WTC11 (cell line): ENCODE measurements at regions not wholly inside any gene's neighbourhood (a gene's known extent, or its start where the extent isn't known, plus 50 kb on each side); places are given as distances from the start of the nearest gene placed in this dataset.

Source experiments
- ATAC-seq: fragments of 200-7000 bp; cut with Tn5 transposase; 2 replicates; pipeline ENCODE4 v1.10.0; 2021; ENCODE audit warnings: mild to moderate bottlenecking, moderate library complexity
- CTCF ChIA-PET: fragments of 300-600 bp; sonication (Branson Sonifier 250); formaldehyde crosslinking; loops from one replicate; lab custom pipeline; 2021; ENCODE audit warnings: antibody characterized with exemption; lab: Charles Lee
- POLR2A ChIA-PET: fragments of 350-600 bp; sonication (Branson Sonifier 250); formaldehyde crosslinking; loops from one replicate; lab custom pipeline; 2021; ENCODE audit warnings: antibody characterized with exemption; lab: Charles Lee
- DNase-seq: peaks from one replicate; pipeline ENCODE4 v3.0.0; 2021; ENCODE audit warnings: low spot score
- H3K27ac Mint-ChIP-seq: 2 replicates; pipeline ENCODE4 v1.8.0; 2021; ENCODE audit warnings: mixed read lengths
- H3K27me3 Mint-ChIP-seq: 2 replicates; pipeline ENCODE4 v1.8.0; 2021; ENCODE audit warnings: low read depth, mild to moderate bottlenecking, moderate library complexity, mixed read lengths
- H3K36me3 Mint-ChIP-seq: 2 replicates; pipeline ENCODE4 v1.8.0; 2021; ENCODE audit warnings: mixed read lengths
- H3K4me1 Mint-ChIP-seq: 2 replicates; pipeline ENCODE4 v1.8.0; 2022; ENCODE audit warnings: mixed read lengths
- H3K4me3 Mint-ChIP-seq: 2 replicates; pipeline ENCODE4 v1.8.0; 2021; ENCODE audit warnings: mild to moderate bottlenecking, moderate library complexity, mixed read lengths
- H3K9me3 Mint-ChIP-seq: 2 replicates; pipeline ENCODE4 v1.8.0; 2021; ENCODE audit warnings: mixed read lengths
- CTCF ChIP-seq: fragments of 200-600 bp; IDR thresholded peaks from 2 replicates; pipeline ENCODE4 v1.8.0; 2022; ENCODE audit warnings: antibody characterized with exemption
- NR1H2 ChIP-seq: sonication (generic); formaldehyde crosslinking; IDR thresholded peaks from 2 replicates; pipeline ENCODE4 v1.9.0; 2021; ENCODE audit warnings: mild to moderate bottlenecking, moderate library complexity, missing genetic modification reagents
- SMAD4 ChIP-seq: sonication (generic); formaldehyde crosslinking; IDR thresholded peaks from 2 replicates; pipeline ENCODE4 v1.8.0; 2022; ENCODE audit warnings: mild to moderate bottlenecking, missing genetic modification reagents
- SP1 ChIP-seq: sonication (generic); formaldehyde crosslinking; conservative IDR thresholded peaks from 2 replicates; pipeline ENCODE4 v1.8.1; 2022; ENCODE audit warnings: missing genetic modification reagents
- TCF7 ChIP-seq: sonication (generic); formaldehyde crosslinking; IDR thresholded peaks from 2 replicates; pipeline ENCODE4 v1.8.0; 2022; ENCODE audit warnings: mild to moderate bottlenecking, low read depth, missing genetic modification reagents, moderate library complexity
- TEAD1 ChIP-seq: sonication (generic); formaldehyde crosslinking; IDR thresholded peaks from 2 replicates; pipeline ENCODE4 v1.8.0; 2022; ENCODE audit warnings: mild to moderate bottlenecking, missing genetic modification reagents
- ZNF232 ChIP-seq: sonication (generic); formaldehyde crosslinking; IDR thresholded peaks from 2 replicates; pipeline ENCODE4 v1.8.0; 2022; ENCODE audit warnings: mild to moderate bottlenecking, missing genetic modification reagents
- ZNF263 ChIP-seq: sonication (generic); formaldehyde crosslinking; IDR thresholded peaks from 2 replicates; pipeline ENCODE4 v1.8.1; 2022; ENCODE audit warnings: low read depth, mild to moderate bottlenecking, moderate library complexity, missing genetic modification reagents
- ZNF317 ChIP-seq: sonication (generic); formaldehyde crosslinking; IDR thresholded peaks from 2 replicates; pipeline ENCODE4 v1.8.1; 2023; ENCODE audit warnings: low read depth, mild to moderate bottlenecking, moderate library complexity, missing genetic modification reagents, borderline replicate concordance
- TF ChIP-seq, protein P1 (sequence below): sonication (generic); formaldehyde crosslinking; IDR thresholded peaks from 2 replicates; pipeline ENCODE4 v1.8.0; 2023; ENCODE audit warnings: missing genetic modification reagents
- TF ChIP-seq, protein P2 (sequence below): fragments of 250-450 bp; sonication (Bioruptor Pico); IDR thresholded peaks from 2 replicates; pipeline ENCODE4 v1.9.0; 2021; ENCODE audit warnings: moderate library complexity, mild to moderate bottlenecking, inconsistent platforms, borderline replicate concordance
- TF ChIP-seq, protein P3 (sequence below): sonication (generic); formaldehyde crosslinking; IDR thresholded peaks from 2 replicates; pipeline ENCODE4 v1.8.1; 2022; ENCODE audit warnings: mild to moderate bottlenecking, moderate library complexity, missing genetic modification reagents
- TF ChIP-seq, protein P4 (sequence below): sonication (generic); formaldehyde crosslinking; IDR thresholded peaks from 2 replicates; pipeline ENCODE4 v1.8.1; 2023; ENCODE audit warnings: mild to moderate bottlenecking, missing genetic modification reagents, moderate library complexity
- TF ChIP-seq, protein P5 (sequence below): fragments of 250-450 bp; sonication (Bioruptor Pico); IDR thresholded peaks from 2 replicates; pipeline ENCODE4 v1.9.0; 2021; ENCODE audit warnings: mild to moderate bottlenecking, borderline replicate concordance

DNA sequence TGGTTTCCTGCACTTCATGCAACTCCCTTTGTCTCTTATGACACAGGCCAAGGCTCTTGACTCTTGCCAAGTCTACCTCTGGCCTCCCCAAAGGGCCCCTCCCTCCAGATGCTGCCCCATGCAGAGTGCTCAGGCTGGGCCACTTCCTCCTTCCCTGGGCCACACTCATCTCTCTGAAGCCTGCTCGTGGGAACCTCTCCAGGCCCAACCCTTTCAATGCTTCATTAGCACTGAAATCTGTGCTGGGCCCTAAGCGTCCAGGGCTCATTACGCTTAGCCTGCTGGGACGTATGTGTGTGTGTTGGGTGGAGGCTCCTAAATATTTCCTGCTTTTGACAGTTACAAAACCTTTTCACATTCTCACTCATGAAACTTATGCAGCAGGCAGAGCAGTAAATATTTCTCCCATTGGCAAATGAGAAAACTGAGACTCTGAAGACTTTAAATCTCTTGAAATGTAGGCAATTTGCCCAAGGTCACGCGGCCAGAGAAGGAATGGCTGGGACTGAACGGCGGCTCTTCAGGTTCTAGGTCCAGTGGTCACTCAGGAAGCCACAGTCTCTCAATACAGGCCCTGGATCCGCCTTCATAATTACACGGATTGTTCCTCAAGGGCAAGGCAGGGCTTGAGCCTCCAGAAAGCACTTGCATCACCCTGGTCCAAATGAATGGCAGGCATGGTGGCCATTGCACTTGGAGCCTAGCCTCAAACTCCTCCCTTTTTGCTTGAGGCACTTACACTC lies 241.7 kb upstream of the HES1 start (continued):
- TF ChIP-seq SP1 (CRISPR knock-in tag) (no peak), NR1H2 (CRISPR knock-in tag) (no peak), ZNF232 (no peak)
- TF ChIP-seq, protein P1, sequence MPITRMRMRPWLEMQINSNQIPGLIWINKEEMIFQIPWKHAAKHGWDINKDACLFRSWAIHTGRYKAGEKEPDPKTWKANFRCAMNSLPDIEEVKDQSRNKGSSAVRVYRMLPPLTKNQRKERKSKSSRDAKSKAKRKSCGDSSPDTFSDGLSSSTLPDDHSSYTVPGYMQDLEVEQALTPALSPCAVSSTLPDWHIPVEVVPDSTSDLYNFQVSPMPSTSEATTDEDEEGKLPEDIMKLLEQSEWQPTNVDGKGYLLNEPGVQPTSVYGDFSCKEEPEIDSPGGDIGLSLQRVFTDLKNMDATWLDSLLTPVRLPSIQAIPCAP (CRISPR knock-in tag): no peak

DNA sequence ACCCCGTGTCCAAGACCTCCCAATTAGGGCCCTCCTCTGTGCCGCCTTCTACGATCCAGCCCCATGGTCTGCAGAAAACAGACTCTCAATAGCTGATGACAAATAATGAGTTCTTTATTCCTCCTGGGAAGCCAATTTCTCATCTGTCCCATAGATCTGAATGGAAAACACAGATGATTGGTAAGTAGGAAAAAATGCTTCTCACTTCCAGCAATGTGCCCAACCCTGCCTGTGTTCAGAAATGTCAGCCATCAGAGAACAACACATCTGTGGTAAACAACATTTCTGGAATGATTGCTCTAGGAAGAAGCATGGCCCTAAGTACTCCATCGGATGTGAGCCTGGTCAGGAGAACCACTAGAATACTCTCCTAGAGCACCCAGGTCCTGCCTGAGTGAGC lies 240.5 kb upstream of the HES1 start:
- ChIA-PET CTCF (interaction anchor here (1.0 kb wide), 1 partner anchor 420 kb away, joined by 4 read pairs; no protein-coding TSS in a partner anchor), POLR2A (no interaction called here)
- Mint-ChIP-seq H3K9me3 (peaks cover 4% of the 10 kb centered on the region), H3K27ac (no peak overlapping the region), H3K4me3 (no peak overlapping the region), H3K27me3 (no peaks in the 10 kb centered on the region; the same call in 1 of the 2 replicates), H3K4me1 (peaks cover 36% of the 10 kb centered on the region), H3K36me3 (peaks cover 10% of the 10 kb centered on the region)
- DNase-seq (no peak), ATAC-seq (no peak)
- TF ChIP-seq SMAD4: no peak
- TF ChIP-seq TCF7: no peak

DNA sequence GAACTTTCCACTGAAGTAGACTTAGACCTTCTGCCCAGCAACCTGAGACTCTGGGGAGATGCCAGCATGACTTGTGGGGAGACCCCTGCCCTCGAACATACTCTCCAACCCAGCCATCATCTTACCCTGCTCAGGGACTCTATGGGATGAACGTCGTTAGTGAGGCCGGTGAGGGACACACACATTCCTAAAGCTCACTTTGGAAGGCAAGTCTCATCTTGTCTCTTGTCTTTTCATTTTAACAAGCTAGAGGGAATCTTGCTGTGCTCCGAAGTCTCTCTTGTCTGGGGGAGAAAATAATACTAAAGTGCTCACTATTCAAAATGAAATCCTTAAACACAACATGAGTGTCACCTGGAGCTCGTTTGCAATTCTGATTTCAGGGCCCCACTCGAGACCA lies 239.5 kb upstream of the HES1 start:
- no peak for ATAC-seq
- H3K27me3 Mint-ChIP-seq: no peaks in the 10 kb centered on the region; the same call in 1 of the 2 replicates
- ChIA-PET CTCF (interaction anchor here (1.0 to 1.8 kb wide), 2 partner anchors 116 to 419 kb away, joined by 4 to 6 read pairs; no protein-coding TSS in a partner anchor), POLR2A (no interaction called here)
- peaks cover 7% of the 10 kb centered on the region for H3K9me3 Mint-ChIP-seq
- no peak for DNase-seq
- peaks cover 35% of the 10 kb centered on the region for H3K4me1 Mint-ChIP-seq
- peaks cover 11% of the 10 kb centered on the region for H3K36me3 Mint-ChIP-seq
- no peak overlapping the region for H3K4me3 Mint-ChIP-seq
- TF ChIP-seq TEAD1 (CRISPR knock-in tag): no peak
- TF ChIP-seq, protein P2, sequence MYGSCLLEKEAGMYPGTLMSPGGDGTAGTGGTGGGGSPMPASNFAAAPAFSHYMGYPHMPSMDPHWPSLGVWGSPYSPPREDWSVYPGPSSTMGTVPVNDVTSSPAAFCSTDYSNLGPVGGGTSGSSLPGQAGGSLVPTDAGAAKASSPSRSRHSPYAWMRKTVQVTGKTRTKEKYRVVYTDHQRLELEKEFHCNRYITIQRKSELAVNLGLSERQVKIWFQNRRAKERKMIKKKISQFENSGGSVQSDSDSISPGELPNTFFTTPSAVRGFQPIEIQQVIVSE (CRISPR knock-in tag): no peak
- TF ChIP-seq, protein P3, sequence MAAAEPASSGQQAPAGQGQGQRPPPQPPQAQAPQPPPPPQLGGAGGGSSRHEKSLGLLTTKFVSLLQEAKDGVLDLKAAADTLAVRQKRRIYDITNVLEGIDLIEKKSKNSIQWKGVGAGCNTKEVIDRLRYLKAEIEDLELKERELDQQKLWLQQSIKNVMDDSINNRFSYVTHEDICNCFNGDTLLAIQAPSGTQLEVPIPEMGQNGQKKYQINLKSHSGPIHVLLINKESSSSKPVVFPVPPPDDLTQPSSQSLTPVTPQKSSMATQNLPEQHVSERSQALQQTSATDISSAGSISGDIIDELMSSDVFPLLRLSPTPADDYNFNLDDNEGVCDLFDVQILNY (CRISPR knock-in tag): no peak
- no peak for TF ChIP-seq ZNF317
- TF ChIP-seq CTCF: no peak
- TF ChIP-seq, protein P4, sequence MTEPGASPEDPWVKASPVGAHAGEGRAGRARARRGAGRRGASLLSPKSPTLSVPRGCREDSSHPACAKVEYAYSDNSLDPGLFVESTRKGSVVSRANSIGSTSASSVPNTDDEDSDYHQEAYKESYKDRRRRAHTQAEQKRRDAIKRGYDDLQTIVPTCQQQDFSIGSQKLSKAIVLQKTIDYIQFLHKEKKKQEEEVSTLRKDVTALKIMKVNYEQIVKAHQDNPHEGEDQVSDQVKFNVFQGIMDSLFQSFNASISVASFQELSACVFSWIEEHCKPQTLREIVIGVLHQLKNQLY: no peak
- TF ChIP-seq, protein P5, sequence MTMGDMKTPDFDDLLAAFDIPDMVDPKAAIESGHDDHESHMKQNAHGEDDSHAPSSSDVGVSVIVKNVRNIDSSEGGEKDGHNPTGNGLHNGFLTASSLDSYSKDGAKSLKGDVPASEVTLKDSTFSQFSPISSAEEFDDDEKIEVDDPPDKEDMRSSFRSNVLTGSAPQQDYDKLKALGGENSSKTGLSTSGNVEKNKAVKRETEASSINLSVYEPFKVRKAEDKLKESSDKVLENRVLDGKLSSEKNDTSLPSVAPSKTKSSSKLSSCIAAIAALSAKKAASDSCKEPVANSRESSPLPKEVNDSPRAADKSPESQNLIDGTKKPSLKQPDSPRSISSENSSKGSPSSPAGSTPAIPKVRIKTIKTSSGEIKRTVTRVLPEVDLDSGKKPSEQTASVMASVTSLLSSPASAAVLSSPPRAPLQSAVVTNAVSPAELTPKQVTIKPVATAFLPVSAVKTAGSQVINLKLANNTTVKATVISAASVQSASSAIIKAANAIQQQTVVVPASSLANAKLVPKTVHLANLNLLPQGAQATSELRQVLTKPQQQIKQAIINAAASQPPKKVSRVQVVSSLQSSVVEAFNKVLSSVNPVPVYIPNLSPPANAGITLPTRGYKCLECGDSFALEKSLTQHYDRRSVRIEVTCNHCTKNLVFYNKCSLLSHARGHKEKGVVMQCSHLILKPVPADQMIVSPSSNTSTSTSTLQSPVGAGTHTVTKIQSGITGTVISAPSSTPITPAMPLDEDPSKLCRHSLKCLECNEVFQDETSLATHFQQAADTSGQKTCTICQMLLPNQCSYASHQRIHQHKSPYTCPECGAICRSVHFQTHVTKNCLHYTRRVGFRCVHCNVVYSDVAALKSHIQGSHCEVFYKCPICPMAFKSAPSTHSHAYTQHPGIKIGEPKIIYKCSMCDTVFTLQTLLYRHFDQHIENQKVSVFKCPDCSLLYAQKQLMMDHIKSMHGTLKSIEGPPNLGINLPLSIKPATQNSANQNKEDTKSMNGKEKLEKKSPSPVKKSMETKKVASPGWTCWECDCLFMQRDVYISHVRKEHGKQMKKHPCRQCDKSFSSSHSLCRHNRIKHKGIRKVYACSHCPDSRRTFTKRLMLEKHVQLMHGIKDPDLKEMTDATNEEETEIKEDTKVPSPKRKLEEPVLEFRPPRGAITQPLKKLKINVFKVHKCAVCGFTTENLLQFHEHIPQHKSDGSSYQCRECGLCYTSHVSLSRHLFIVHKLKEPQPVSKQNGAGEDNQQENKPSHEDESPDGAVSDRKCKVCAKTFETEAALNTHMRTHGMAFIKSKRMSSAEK (CRISPR knock-in tag): no peak
- no peak for TF ChIP-seq ZNF263
- no peak overlapping the region for H3K27ac Mint-ChIP-seq
